ENCODE measurements at regions not wholly inside any gene's neighbourhood (a gene's known extent, or its start where the extent isn't known, plus 50 kb on each side); places are given as distances from the start of the nearest gene placed in this dataset.

DNA sequence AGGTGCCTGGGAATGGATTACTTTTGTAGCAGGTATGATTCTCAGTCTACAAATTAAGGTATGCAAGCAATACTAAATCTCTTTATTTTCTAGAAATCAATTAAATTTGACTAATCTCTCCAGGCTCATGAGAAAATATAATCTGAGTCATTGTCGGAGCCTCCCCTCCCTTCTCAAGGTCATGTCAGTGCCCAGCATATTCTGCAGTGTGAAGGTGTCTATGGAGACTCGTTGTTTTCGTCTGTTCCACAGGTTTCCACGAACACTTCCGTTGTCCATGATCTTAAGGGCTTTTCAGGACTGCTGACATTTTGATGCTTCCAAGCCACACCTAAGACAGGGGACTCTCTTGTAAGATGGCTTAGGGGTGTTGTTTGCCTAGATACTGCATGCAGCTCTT is 56.6 kb upstream of the SCOC start:
- no peak for DNase-seq

DNA sequence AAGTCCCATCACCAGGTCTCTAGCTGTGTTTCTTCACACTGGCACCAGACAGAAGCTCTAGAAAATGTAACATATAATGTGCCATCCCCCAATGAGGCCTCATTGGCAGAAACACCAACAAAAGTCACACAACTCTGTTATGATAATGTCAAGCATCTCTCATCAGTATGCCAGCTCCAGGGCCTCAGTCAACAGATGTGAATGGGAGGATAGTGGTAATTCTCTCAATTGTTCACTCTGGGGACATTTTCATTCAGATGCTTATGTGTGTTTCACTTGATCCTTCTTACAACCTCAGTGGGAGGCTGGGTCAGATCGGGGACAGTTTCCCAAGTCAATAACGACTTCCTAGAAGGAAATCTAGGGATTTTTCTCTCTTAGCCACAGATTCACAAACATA is 57.5 kb upstream of the SCOC start:
- peak; percentile 83 for DNase-seq

DNA sequence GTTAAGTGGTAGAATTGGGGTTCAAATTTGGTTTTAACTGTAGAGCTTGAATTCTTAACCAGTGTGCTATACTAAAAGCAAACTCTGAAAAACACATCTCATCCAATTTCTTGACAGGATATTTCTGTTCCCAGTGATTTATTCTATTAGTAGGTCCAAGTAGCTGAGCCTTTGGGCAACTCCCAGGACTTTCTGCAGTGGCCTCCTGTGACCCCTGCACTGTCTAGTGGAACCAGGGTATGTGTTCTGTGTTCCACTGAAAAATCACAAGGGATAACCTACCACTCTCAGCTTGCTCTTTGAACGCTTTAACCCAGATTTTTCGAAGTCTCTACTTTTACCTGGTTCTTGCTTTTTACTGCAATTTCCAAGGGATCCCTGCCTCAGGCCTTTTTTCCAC is 58.0 kb upstream of the SCOC start:
- no peak for DNase-seq

DNA sequence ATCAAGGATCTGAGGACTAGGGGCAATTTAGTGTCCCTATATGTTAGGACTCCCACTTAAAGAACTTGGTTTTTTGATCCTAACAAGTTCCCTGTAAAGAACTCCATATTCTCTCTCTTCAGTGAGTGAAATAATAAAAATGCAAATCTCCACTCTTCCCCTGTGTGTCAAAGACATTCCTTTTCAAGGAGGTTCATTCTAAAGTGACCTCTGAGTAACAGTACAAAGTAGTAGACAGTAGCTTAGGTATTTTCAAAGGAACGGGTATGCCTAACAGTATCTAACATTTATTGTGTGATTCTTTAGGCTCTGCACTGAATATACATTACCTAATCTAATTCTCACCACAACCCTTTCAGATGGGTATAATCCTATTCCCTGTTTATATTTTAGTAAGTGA is 58.4 kb upstream of the SCOC start:
- no peak for DNase-seq

DNA sequence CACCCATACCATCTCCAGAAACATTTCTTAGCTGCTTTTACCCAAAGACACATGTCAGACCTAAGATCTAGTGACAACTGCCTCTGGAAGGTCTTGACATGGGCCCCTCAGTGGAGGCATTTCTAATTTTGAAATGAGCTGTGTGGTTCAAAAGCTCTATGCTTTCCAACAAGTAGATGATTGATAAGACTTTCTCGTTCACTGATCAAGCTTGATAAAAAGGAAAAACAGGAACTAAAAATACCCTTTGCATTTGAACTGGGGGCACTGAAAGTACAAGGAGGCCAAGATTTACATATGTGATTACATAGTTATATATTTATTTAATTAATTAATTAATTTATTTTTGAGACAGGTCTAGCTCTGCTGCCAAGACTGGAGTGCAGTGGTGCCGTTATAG is 61.3 kb upstream of the SCOC start:
- no peak for DNase-seq

DNA sequence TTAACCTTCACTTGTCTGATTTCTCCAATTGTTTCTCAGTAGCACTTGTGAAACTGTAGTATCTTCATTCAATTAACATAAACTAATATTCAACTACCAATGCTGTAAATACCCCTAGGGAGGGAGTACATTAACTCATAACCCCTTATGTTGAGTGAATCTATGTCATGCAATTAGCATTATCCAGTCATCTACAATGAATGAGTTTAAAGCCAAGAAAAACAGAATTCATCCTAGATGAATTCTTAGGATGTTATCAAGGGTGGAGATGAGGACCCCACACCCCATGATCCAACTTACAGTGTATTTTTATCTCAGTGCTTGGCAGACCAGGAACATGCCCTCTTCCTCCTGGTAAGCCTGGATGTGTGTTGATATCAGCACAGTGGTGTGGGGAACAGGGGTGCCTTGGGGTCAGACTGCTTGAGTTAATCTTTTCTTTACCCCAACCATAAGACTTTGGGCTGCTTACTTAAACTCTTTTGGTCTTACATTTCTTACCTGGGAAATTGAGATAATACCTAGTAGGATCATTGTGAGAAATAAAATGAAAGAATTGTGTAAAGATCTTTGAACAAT is 62.1 kb upstream of the SCOC start:
- DNase-seq = no peak

DNA sequence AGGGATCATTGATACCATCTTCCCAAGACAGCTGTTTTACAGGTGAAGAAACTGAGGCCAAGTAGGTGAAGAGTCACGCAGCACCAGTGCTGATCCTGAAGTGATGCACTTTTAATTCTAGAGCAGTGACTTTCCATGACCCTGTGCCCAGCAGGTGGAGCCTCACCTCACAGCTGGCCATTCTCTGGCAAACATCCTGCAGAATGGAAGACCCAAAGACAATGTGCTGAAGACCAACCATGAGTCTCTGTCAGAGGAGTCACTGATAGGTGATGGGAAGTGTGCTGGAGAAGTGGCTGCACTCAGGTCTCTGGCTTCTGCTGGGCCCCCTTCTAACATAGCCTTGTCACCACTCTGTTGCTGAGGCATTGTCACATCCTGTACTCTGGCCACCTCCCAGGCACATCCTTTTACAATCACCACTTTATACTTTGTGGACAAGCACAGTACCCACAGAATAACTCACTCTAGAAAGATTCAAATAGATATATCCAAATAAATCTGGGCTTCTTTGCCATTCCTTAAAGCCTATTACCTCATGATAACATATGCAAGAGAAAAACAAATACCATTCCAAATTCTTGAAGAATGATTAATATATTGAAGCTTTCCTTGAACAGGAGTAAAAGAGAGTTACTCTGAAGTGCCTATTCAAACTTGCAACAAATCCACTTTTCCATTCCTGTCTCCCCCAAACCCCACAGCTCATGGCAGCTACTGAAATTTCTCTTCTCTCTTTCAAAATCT is 64.1 kb upstream of the SCOC start:
- DNase-seq = peak; percentile 7

DNA sequence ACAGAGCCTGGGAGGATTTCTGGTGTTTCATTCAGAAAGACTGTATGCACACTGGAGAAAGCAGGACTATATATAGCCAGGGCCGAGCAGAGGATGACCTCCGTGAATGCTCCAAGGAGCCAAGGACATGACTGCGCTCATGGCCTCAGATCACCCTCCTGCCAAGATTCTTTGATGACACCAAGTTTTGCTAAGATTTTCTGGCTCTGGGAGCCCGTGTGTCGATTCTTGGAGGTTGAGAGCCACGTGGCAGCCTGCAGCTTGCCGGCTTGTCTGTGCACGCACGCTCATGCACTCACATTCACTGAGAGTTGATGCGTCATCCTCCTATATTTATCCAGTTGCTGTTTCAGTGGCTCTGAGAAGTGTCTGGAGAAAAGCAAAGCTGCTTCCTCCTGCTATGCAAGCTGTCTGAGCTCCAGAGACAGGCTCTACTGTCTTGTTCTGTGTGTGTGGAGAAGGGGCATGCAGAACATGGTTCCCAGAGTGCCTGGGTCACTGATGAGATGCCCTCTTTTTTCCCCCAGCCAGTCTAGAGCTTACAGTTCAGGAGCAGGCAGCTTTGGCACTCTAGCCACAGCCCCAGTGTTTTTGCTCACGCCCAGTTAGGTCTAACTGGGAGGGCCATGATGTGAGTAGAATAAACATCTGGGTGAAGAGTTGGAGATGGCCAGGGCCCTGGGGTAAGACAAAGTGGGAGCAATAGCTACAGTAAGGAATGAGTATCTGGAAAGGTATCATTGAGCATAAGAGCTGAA is 64.9 kb upstream of the SCOC start:
- no peak for DNase-seq

DNA sequence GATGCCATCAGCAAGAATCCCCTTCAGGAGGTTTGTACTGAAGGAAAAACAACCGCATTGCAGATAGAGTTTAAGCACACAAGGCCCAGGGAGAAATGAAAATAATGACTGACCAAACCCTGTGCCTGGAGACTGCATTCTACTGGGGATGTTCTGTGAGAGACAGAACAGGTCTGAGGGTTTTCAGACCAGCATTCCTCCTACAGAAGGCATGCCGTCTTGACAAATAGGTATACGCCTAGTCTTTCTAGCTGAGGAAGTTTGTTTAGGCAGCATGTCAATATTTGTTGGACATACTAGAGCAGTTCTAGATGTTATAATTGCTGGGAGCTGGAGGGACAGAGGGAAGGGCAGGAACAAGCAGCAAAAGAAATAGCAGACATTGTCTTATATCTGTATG is 68.4 kb upstream of the SCOC start:
- peak; percentile 66 for DNase-seq

DNA sequence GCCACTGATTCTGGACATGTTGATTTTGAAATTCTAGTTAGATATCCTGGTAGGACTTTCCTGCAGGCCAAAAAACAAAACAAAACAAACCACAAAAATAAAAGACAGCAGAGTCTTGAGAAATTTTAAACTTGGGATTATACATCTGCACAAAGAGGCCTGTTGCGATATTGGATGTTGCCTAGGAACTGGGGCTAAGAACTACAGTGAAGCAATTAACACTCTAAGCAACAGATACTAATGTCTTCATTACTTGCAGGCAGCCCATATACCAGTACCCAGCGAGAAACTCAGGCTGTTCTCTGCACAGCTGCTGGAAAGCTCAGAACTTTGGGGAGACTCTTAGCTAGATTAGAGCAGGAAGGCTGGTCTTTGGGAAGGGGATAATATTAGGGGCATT is 69.1 kb upstream of the SCOC start:
- no peak for DNase-seq

DNA sequence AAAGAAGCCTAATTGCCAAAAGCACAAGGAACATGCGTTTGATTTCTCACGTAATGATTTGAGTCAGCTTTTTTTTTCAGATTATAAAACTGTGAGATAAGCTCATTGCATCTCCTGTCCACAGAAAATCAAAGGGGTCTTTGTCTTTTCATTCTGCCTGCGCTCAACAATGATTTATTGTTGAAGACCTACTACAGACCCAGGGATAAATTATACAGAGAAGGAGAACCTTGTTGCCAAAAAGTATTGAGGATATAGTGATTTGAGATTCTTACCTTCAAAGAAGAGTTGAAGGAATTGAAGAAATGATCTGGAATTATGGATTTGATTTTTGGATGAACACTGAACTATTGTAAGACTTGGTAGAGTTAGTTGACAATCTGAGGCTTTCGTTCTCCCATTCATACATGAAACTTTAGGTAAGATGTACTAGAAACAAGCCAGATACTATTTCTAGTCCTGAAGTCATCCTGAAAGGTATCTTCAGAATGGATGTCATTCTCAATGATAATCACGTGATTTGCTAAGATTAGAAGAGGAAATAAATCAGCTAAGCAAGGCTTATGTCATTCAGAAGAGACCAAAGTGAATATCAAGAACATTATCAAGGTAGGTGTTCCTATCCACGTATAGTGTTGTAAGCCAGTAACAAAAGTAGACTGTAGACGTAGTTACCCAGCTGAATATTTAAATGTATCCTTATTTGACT is 71.1 kb upstream of the SCOC start:
- no peak for DNase-seq

DNA sequence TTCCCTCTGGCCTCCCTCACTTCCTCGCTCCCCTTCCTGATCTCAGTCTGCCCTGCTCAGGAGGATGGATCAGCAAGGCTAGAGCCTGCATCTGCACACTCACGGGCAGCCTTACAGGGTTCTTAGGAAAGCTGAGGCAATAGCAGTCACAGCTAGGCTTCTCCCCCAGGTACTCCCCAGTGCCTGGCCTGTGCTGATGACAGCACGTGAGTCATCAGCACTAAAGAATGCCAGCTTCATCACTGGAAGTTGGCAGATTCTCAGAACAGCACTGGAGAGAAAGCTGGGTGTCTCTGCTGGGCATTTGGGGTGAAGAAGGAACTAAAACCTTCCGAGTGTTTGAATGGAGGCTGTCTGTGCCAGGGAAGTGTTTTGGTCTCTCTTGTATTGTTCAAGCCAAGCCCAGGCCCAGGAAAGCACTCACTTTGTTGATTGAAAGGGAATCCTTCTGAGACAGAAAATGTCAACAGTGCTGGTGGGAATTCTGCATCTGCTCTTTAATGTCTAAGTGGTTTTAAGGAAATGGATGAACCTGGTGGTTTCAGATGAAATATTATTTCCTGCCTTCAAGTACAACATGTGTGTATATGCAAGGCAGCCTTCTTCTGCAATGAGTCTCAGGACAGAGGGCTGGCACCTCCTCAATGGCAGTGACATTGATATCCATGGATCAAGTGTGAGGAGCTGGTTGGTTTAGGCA is 73.0 kb upstream of the SCOC start:
- peak; percentile 60 for DNase-seq

DNA sequence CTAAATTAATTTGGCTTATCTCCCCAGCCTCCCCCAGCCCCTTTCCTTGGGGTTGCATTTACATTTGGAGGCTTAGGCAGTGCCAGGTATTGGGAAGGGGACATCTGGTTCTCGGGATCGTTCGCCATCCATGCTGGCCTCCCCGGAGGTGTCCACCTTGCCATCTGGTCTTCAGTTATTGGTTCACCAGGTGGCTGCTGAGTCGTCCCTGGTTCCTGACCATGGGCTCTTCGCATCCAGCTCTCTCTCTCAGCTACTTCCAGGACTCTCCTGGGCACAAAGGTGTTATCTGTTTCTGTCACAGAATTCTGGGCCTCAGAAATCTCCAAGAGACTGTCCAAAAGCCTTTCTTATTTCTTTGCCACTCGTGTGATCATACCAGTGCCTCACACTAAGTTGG is 75.4 kb upstream of the SCOC start:
- peak; percentile 84 for DNase-seq

DNA sequence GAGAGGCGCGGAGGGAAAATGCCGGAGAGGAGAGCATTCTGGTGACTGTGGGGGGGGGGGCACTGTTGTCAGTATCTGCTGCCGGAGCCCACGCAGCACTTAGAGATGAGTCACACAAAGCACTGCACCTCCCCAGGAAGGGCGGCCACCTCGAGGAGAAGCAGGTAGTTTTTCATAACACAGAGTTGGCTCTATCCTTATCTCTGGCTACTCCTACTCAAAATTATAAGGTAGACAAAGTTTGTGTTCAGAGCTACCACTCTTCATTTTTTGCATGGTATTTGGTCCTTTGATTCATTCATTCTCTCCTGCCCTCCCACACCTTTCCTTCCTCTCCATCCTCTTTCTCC is 76.2 kb upstream of the SCOC start:
- peak; percentile 84 for DNase-seq

DNA sequence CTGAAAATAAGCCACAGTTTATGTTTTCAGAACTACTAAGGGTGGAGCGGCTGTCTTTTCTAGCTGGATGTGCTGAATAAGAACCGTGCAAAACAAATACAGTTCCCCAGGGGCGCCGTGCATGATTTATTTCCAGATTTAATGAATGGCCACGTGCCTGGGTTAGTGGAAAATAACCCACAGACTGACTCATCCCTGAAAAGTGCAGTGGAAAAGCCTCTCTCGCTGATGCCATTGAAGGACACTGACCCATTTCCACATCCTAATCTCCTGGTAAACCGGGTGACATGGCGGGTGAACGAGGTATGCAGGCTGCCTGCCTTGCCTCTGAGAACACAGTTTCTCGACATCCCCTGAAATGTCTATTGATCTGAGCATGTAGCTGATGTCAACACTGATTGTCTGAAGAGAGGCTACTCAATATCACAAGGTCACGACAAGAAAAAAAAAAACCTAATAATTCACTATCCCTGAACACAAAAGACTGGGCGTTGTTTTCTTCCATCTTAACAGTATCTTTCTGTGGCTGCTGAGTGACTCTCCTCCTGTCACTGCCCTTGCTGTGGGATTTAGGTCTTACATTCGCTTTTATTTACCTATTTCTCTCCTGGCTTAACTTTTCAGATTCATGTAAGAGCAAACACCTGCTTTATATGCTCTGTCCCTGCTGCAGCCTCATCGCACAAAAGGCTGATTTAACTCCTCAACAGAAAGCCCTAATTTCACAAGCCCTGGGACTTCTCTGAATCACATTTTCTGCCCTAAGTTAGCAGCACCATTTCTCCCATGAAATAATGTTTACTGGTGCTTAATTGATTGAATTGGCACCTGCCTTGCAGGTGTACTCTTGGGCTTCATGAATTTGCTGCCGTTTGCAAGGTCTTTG is 76.9 kb upstream of the SCOC start:
- DNase-seq = peak; percentile 86

DNA sequence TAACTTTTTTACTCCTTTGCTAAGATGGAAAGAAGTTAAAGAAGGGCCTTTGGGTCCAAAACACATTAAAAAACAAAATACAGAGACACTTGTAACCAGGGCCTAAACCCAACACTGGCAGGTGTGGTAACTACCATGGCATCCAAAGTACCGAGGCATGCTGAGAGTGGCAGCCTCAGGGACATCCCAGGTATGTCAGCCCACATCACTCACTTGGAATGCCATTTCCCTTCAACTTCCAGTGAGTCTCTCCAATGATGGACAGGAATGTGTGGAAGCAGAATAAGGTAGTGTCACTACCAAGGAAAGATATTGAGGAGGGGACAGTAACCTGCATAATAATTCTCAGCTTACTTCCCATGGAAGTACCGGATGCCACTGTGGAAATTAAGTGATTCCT is 79.5 kb upstream of the SCOC start:
- DNase-seq = no peak

DNA sequence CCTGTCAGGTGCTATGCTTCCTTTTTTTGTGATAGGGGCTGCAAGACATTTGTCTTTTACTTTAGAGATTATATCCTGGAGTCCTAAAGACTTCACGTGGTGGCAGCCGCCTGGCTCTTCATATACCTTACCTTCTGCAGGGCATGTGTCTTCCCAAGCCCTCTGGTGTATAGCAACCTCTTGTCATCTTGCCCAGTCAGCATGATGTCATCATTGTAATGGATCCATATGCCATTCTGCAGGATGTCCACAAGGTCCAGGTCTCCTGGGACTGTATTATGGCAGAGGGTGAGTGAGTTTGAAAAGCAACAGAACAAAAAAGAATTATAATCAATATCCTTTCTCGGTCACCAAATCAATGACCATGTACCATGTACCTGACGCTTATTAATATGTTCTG is 82.2 kb upstream of the SCOC start:
- peak; percentile 71 for DNase-seq

DNA sequence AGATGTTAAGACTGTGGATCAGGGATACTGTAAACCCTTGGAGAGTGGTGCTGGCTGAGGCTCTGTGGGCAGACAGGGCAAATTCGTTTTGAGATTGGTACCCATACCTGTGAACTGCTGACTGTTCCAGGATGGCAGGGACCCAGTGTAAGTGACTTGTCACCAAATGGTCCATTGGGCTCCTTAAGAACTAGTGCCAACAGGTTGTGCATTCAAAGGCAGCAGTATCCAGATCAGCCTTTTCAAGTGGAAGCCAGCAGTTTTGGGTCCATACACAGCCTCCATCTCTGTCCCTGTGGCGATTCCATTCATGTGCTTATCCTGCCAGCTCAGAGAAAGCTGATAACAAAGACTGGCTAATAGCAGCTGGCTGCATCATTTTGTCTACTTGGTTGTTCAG is 84.0 kb upstream of the SCOC start:
- DNase-seq = no peak

DNA sequence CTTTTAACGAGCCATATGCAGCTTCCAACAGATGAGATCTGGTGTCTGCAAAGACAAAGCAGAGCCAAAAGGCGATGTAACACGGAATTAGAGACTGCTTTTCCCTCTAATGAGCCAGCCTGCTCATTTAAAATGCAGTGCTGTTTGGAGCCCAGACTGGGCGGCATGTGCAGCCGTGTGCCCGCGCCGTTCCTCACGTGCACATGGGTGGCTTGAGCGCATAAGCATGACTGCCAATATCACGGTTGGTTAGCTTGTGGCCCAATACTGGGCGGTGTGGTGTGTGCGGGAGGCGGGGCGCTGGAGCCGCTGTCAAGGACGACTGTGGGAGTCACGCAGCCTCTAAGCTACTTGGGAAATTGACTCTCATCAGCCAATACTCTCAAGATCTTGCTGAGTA is 87.0 kb upstream of the SCOC start:
- peak; percentile 86 for DNase-seq

DNA sequence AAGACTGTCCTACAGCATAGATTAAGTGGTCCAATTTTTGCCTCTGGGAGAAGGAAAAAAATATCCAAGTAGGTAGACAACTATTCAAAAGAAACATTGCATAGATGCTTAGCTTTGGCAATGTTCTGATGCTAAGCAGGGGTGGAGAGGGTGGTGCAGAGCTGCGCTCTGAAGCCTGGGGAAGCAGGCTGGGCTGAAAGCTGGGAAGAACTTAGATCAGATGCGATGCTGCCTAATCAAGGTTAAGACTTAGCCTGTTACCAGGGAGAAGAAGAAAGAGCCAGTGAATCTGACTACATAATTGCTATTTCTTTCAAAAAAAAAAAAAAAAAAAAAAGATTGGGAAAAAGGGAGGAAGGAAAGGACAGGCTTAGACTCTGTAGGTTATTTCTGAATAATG is 89.0 kb upstream of the SCOC start:
- no peak for DNase-seq

DNA sequence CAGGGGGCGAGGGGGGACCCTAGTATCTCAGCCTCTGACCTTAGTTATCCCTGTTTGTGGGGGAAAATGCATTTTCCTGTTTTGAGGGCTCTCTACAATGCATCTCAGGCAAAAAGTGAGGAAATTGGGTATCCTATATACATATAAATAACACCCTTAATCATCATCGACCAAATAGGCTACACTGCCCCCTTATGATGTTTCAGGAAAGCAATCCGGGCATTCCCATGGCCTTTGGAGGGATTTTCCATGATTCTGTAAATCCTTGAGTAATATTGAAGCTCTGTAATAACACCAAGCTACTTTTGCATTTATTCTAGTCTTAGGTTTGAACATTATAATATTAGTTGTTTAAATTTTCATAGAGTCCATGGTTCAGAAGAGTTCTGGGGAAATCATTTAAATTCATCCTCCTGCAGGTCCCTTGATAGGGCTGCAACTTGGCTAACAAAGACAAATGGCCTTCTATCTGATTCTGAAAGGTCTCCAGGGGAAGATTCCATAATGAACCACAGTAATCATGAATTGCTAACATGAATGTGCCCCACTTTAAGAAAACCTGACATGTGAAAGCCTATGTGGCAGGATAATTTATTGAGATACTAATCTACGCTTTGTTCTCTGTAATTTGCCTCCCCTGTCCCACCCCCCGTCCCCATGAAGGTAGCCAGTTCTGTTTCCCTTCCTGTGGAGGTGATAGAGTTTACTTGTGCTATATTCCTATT is 91.5 kb upstream of the SCOC start:
- DNase-seq = no peak
